Peyer's patch (tissue), 4 donors: ENCODE measurements at regions not wholly inside any gene's neighbourhood (a gene's known extent, or its start where the extent isn't known, plus 50 kb on each side); places are given as distances from the start of the nearest gene placed in this dataset.

Experiments
- CTCF ChIP-seq, 6 experiments: fragments of 450-650 bp in 4 of 6; fragments of 200-600 bp in 2 of 6; sonication (generic) in 1 of 6; IDR thresholded peaks; one replicate each; pipeline ENCODE4 v1.5.1; 2017 to 2019; ENCODE audit warnings: antibody characterized with exemption in 6 of 6, mild to moderate bottlenecking in 3 of 6, moderate library complexity in 1 of 6
- POLR2A ChIP-seq, 2 donors: fragments of 450-650 bp; IDR thresholded peaks; one replicate each; pipeline ENCODE4 v1.5.1; 2017; ENCODE audit warnings: antibody characterized with exemption in 2 of 2, mild to moderate bottlenecking in 2 of 2, moderate library complexity in 2 of 2

DNA sequence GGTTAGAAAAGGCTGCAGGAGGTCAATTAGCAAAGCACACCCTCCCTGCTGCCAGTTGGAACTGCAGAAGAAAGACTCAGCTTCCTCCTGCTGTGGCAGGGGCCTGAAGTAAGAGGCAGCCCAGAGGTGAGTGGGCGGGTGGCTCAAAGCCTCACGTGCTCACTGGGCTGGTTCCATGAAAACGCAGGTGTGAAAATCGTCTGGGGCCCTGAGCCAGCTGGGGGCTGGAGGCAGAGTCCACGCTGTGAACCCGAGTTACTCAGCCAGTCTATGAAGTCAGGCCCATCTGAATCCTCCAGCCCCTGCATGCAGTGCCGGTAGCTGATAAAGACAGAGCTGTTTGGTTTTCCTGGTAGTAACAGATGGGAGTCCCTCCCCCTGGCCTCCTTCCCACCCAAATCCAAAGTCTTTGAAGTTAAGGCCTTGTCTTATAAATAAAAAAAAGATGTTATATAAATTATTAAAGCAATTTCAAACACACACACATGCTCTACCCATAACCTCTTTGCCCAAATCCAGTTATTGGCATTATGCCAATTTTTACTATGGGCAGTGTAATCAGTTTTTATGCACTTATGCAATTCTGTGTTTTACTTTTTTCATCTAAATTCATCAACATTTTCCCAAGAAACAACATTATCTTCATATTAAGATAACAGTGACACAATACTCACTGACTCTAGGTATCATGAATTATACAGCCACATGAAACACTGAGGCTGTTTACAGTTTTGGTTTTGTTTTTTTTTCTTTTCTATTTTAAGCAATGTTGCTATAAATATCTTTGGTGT lies 57.9 kb upstream of the PNMA1 start:
- TF ChIP-seq CTCF (IDR thresholded peaks at IDR 0.05) (peak in 2 of 6 experiments; percentile 21 to 25), POLR2A (IDR thresholded peaks at IDR 0.05) (peak; percentile 20)
